ENCODE measurements at regions not wholly inside any gene's neighbourhood (a gene's known extent, or its start where the extent isn't known, plus 50 kb on each side); places are given as distances from the start of the nearest gene placed in this dataset.
"Not testable (repeated sequence)": the region's sequence is repeated elsewhere in the genome, so short reads cannot be mapped to it uniquely, and the experiment has no call there.

DNA sequence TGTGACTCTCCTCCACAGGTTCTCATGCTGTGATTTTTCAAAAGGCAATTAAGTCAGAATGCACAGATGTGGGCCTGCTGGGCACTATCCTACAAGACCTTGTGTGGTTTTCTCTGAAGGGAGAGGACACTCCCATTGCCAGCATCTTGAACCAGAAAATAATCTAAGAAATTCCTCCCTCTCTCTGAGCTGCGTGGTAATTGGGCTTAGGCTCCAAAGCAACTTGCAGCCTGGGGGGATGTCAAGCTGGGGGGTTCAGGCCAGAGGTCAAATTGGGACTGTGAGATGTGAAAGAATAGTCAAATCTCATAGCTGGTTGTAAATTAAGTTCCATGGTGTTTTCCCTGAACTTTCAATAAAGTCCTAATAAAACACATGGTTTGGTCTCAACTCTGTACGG is 350.6 kb upstream of the SLC7A11 start:
- whole genome bisulfite sequencing, 2 donors, result 79 to 86% methylated on average over 2 of the region's 2 CpGs
- TF ChIP-seq POLR2A (IDR thresholded peaks at IDR 0.05) (no peak), CTCF (IDR thresholded peaks at IDR 0.05) (no peak)
- no peaks in the 10 kb centered on the region for H3K27me3 ChIP-seq

DNA sequence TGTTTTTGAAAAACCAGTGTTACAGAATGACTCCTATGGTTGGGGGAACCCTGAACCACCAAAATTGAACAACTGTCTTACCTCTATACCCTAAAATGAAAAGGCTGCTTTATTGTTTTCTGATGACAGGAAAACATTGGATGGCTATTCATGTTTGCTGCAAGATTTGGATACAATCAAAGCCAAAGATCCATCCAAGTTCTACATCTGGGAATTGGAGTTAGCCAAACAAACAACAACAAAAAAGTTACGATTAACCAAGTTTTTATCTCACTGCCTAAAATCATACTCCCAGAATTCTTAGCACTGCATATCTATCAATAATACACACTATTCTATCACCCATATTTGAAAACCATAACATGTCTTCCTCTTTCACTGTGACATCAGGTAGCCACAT is 349.7 kb upstream of the SLC7A11 start:
- no peaks in the 10 kb centered on the region for H3K27me3 ChIP-seq
- H3K4me1 ChIP-seq, result peaks cover 13% of the 10 kb centered on the region
- no peak overlapping the region for H3K27ac ChIP-seq
- no peaks in the 10 kb centered on the region for H3K36me3 ChIP-seq (replicated peaks in 1 of 2; ENCODE audit: insufficient read depth in 1 of 2, low read depth in 2 of 2)
- TF ChIP-seq POLR2A (IDR thresholded peaks at IDR 0.05), result no peak
- TF ChIP-seq CTCF (IDR thresholded peaks at IDR 0.05), result no peak
- ATAC-seq, result no peak
- DNase-seq, result no peak
- WGBS, 2 donors, result 25 to 29% methylated on average over 1 of the region's 1 CpG
- H3K4me3 ChIP-seq, result no peak overlapping the region
- H3K9me3 ChIP-seq, result no peaks in the 10 kb centered on the region
- intact Hi-C loops (cut with DNase I), result no loop called here

More for the DNA sequence above, 350.6 kb upstream of the SLC7A11 start:
- peaks cover 18% of the 10 kb centered on the region for H3K4me1 ChIP-seq
- H3K9me3 ChIP-seq, result no peaks in the 10 kb centered on the region
- no peaks in the 10 kb centered on the region for H3K36me3 ChIP-seq (replicated peaks in 1 of 2; ENCODE audit: insufficient read depth in 1 of 2, low read depth in 2 of 2)
- no peak overlapping the region for H3K4me3 ChIP-seq
- DNase-seq (no peak), ATAC-seq (no peak)
- intact Hi-C loops (cut with DNase I), result no loop called here
- H3K27ac ChIP-seq, result no peak overlapping the region

GRCh38 chr4:138588501-138588900 is 346.4 kb upstream of the SLC7A11 start:
- intact Hi-C loops (cut with DNase I), result no loop called here
- Histone ChIP-seq H3K4me3 (no peak overlapping the region), H3K27ac (no peak overlapping the region), H3K27me3 (no peaks in the 10 kb centered on the region), H3K36me3 (replicated peaks in 1 of 2; ENCODE audit: insufficient read depth in 1 of 2, low read depth in 2 of 2) (no peaks in the 10 kb centered on the region), H3K4me1 (no peaks in the 10 kb centered on the region), H3K9me3 (no peaks in the 10 kb centered on the region)
- ATAC-seq (no peak), DNase-seq (no peak)
- TF ChIP-seq POLR2A (IDR thresholded peaks at IDR 0.05) (no peak), CTCF (IDR thresholded peaks at IDR 0.05) (no peak)

DNA sequence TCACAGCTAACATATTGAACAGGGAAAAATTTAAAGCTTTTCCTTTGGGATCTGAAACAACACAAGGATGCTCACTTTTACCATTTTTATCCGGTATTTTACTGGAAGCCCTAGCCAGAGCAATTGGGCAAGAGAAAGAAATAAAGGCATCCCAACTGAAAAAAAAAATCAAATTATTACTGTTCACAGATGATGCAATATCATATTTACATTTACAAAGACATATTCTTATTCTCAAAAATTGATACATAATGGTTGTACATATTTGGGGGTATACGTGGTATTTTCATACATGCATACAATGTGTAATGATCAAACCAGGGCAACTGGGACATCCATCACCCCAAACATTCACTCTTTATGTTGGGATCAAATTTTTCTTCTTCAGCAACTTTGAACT is 337.0 kb upstream of the SLC7A11 start:
- no peak overlapping the region for H3K27ac ChIP-seq
- 71 to 82% methylated on average over 2 of the region's 2 CpGs for WGBS, 2 donors
- no peaks in the 10 kb centered on the region for H3K36me3 ChIP-seq (replicated peaks in 1 of 2; ENCODE audit: insufficient read depth in 1 of 2, low read depth in 2 of 2)
- H3K9me3 ChIP-seq, result no peaks in the 10 kb centered on the region
- TF ChIP-seq CTCF (IDR thresholded peaks at IDR 0.05) (no peak), POLR2A (IDR thresholded peaks at IDR 0.05) (no peak)
- no peak for DNase-seq
- H3K27me3 ChIP-seq, result no peaks in the 10 kb centered on the region
- ATAC-seq, result no peak
- intact Hi-C loops (cut with DNase I), result no loop called here
- no peak overlapping the region for H3K4me3 ChIP-seq
- no peaks in the 10 kb centered on the region for H3K4me1 ChIP-seq

GRCh38 chr4:138577826-138578225 is 335.7 kb upstream of the SLC7A11 start:
- ATAC-seq; H3K4me1 ChIP-seq; intact Hi-C loops (cut with DNase I); H3K4me3 ChIP-seq; DNase-seq; H3K27me3 ChIP-seq; H3K27ac ChIP-seq; H3K36me3 ChIP-seq (replicated peaks in 1 of 2; ENCODE audit: insufficient read depth in 1 of 2, low read depth in 2 of 2); H3K9me3 ChIP-seq: not testable (repeated sequence)
- WGBS, 2 donors, result 79 to 85% methylated on average over 3 of the region's 3 CpGs
